NCI-H510A (cell line): ENCODE measurements at regions not wholly inside any gene's neighbourhood (a gene's known extent, or its start where the extent isn't known, plus 50 kb on each side); places are given as distances from the start of the nearest gene placed in this dataset.

Experiments
- DNase-seq: peaks from one replicate; lab custom pipeline; 2025; lab: John Stamatoyannopoulos, UW

DNA sequence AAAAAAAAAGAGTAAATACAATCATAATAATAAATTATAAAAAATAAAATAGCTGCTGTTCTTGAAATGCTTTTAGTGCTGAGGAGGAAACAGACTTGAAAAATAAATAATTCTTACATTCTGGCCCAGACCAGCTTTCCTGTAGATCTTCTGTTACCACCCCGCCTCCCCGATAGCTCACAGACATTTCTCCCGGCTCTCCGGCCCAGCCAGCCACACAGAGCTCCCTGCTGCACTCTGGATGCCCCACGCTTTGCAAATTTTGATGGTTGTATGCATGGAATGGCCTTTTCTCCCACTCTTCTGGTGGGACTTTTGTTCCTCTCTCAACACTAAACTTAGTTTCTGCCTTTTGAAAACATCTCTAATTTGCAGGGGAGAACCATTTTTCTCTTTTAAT is 249.3 kb downstream of the ATP23 start:
- DNase-seq: no peak

DNA sequence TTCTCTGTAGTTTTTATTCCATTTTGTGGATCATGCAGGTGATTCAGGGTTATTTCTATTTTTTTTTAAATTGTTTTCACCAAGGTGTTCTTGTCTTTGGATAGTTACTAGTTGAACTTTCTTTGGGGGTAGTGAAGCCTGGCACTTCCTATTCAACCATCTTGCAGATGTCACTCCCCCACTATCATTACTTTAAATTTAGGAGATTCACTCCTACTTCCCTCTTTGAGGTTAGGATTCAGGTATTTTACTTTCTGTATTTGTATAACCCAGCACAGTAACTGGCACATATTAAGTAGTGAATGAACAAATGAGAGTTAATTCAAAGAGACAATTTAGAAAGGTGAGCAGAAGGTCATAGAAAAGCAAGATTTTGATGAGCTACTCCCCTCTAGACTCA is 255.6 kb downstream of the ATP23 start:
- no peak for DNase-seq

DNA sequence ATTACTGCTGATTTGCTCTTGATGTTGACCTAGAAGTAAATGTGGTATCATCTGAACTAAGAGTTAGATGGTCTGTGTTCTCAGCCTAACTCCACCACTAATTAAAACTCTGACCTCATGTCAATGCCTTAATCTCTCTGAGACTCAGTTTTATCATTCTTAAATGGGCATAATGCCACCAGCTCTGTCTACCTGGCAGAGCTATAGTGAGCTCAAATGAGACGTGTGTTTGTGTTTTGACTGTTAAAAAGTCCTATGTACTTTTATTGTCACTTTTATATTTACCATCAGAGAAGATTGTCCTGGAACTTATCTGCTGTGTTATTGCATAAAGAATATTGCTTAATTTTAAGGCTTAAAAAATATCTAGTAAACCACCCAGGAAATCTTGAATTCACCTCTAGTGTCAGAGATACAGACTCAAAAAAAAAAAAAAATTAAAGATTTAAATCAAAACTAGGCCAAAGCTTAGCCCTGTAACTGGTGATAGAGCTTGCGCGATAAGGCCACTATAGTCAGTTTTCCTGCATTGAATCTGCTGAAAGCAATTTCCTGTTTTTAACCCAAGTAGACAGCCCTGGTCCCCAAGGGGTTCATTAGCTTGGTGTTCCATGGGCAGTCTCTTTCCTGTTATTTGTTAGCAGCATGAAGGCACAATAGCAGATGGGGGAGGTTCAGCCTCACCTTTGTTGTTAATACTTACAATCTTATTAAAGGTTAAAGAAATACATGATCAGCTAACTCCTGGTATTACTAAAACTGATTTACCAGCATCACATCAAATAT is 261.8 kb downstream of the ATP23 start:
- no peak for DNase-seq

DNA sequence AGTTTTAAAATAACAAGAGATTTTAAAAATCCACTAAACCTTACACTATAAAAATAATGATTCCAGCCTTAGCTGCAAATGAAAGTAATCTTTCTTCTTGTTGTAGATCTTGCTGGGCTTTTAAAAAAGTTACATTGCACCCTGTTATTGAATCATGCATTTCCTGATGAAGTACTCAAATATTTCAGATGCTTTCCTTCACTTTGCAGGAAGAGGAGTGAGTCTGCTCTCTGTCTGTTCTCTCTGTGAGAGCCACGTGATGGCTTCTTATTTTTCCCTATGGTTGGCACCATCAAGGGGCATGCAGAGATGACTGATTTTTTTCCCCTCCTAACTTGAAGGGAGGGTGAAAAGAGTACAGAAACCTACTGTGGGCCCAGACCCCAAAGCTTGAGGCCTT is 262.7 kb downstream of the ATP23 start:
- DNase-seq: no peak

DNA sequence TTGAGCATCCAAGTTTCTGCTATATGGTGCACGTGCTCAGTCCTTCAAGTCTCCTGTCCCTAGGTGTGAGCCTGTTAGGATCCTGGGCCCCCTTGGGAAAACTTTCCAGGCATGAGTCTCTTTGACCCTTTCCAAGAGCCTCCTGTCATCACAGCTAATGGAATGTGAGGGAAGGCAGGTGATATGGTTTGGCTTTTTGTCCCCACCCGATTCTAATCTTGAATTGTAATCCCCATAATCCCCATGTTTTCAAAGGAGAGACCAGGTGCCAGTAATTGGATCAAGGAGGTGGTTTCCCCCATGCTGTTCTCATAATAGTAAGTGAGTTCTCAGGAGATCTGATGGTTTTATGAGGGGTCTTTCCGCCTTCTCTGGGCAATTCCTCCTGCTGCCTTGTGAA is 265.5 kb downstream of the ATP23 start:
- DNase-seq: no peak

DNA sequence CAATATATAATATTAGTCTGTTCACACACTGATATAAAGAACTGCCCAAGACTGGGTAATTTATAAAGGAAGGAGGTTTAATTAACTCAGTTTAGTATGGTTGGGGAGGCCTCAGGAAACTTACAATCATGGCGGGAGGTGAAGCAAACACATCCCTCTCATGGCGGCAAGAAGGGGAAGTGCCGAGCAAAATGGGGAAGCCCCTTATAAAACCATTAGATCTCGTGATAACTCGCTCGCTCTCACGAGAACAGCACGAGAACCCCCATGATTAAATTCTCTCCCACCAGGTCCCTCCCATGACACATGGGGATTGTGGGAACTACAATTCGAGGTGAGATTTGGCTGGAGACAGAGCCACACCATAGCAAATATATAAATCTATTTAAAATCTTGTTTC is 269.8 kb downstream of the ATP23 start:
- DNase-seq: no peak

DNA sequence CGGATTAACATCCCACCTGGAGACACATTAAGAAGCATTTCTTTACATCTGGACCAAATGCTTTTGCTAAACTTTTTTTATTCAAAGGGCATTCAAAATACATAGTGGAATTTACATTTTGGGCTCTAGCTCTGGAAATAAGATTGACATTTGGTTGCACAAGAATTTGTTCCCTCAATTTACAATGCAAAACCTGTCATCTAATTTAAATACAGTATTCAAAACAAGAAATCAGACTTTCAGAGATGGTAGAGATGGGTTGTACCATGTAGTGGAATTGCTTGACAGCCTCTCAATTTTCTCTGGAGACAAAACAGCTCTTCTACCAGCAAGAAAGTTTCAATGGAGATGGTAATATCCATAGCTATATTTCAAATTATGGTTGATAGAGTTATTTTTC is 275.8 kb downstream of the ATP23 start:
- no peak for DNase-seq

DNA sequence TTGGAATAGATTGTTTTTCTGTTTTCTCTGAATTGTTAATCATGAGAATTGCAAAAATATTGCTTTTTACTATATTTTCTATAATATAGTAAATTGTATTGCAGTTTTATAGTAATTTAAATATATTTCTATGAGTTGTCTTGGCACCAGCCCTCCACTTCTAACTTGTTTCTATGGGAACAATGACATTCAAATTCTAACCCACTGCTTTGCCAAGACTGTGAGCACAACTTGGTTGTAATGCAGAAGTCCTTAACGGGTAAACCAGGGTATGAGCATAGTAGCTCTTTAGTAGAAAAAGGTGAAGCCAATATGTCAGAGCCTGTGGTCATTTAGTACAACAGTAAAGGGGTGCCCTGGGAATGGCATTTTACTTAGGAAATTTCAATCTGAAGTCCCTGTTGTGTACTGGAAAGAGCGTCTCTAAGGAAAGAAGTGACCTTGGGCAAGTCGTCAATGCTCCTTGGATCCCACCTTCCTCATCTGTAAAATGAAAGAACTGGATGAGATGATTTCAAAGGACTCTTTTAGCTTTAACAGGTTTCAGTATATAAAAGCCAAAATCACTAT is 283.3 kb downstream of the ATP23 start:
- no peak for DNase-seq

DNA sequence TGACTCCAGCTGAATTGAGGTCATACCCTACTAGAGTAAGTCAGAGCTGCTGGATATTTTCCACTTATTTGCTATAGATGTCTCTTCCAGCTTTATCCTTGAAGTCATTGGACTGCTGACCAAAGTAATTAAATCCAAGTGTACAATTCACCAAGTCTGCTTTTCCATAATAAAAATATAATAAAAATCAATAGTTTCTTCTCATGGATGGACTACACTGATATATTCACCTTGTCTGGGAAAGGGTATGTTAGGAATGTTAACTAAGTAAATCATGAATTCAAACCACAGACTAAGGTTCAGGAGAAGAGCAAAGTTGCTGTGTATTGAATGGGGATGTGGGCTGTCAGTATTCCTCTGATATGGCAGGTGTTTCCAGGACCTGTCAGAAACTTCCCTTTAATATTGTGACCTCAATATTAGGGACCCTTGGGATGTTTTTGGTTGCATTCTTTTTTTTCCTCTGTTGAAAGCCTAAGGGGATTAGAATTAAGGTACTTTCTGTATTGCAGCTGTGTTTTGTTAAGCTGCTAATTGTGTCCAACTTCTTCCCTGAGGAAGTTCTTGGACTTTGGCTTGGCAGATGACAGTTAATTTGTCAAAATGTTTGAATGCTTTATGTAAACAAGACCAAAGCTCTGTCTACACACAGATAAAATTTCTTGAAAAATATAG is 284.0 kb downstream of the ATP23 start:
- DNase-seq: no peak

DNA sequence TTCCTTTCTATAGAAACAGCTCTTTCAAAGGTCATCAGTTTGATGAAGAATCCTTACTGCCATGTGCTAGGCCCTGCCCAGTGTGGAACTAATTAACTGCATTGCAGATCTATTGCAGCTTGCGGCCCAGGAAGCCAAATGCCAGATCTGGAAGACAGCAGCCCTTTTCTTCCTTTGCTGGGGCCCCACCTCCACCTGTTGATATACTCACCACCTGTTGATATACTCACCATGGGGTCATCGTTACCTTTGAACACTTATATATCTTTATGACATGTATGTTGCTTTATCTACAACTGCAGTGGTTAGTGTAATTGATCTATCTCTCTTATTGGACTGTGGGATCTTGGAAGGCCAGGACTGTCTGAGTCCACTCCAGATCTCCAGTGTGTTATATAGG is 292.5 kb downstream of the ATP23 start:
- no peak for DNase-seq

DNA sequence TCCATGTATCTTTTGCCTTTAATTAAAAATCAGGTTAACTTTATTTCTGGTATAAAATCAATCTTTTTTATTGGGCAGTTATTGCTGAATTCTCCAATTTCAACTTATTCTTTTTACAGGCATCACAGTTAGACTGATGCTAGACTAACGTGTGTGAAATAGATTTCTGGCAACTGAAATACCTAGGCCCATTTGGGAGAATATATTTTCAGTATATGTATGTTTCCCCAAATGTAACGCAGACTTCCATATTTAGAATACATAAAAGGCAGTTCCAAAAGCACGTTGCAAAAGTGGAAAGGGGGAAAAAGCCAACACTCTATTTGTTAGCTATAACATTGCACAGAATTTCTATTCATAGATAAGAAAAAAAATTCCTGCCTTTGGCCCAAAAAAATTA is 297.0 kb downstream of the ATP23 start:
- no peak for DNase-seq

DNA sequence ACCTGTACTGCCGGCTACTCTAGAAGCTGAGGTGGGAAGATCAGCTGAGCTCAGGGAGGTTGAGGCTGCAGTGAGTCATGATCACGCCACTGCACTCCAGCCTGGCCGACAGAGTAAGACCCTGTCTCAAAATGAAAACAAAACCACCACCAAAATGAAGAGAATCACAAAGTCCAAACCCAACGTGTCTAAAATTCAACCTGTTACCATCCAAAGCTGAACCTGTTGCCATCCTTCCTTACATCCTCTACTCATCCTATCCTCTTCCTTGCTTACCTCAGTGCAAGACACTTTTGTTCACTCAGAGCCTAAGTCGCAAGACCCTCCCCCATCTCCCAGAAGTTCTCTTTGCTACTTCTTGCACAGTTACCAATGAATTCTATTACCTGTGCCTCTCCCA is 299.7 kb downstream of the ATP23 start:
- DNase-seq: no peak

DNA sequence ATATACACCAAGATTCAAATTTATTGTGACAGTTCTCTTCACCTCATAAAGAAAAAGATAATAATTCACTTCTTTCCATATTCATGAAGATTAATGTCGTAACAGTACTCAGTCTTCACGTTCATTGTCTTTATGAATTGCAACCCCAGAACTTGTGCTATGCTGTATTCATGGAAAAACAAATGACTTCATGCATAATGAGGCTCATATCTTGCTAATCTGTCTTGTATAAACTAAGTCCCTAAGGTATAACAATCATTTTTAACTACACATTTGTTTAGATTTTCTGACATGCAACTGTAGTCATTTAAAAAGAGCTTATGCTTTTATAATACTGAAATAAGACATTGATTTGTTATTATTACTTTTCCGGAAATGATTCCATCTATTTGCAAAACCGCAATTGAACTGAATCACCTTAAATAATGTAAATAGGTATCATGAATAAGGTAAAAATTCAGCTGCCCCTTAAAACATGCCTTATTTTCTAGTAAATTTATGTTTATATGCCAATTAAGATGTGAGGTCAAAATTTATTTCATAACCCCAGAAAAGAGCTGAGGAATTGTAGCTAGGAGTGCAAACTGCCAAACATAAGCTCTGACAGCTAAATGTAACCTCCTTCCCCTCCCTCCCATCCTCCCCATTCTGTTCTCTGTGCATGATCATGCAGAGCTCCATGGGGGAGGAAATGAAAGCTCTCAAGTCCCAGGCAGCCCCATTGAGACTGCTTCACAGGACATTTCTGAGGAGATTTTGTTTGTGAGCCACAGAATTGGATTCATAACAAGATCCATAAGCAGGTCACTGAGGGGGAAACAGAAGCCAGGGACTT is 301.6 kb downstream of the ATP23 start:
- DNase-seq: no peak

DNA sequence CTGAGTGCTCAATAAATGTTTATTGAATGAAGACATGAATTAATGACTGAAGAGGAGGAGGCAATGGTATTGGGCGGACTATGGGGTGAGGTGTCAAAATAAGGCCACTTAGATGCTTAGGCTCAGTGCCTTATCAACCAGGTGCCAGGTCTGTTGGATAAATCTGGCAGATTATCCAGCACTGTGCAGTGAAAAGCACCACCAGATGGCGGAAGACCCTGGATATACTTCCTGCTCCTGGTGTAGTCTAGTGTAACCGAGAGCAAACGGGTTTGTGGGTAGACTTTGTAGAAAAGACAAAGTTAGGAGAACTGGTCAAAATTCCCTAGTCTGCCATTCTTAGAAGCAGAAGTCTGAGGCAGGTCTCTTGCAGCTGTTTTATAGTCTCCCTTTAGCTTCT is 306.3 kb downstream of the ATP23 start:
- no peak for DNase-seq

DNA sequence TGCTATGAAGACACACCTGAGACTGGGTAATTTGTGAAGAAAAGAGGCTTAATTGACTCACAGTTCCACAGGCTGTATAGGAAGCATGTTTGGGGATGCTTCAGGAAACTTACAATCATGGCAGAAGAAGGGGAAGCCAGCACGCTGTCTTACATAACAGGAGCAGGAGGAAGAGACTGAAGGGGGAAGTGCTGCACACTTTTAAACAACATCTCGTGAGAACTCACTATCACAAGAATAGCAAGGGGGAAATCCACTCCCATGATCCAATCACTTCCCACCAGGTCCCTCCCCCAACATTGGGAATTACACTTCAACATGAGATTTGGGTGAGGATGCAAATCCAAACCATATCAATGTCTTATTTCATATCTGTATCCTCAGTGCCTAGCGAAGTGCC is 307.2 kb downstream of the ATP23 start:
- no peak for DNase-seq

DNA sequence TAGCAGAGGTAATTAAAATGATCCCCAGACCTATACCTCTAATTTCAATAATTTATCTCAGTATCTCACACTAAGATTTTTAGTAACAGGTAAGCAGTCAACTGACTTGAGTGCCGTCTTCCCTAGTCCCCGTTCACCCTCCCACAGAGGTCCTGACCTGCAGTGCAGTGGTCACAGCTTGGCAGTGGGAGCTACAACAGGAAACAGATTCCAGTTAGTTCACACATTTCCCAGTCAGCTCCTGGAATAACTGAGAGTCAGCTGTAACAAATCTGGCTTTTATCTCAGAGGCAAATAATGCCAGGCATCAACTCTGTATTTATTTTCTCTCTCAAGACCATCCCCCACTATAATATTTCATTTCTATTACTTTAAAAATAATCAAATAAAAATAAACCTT is 308.2 kb downstream of the ATP23 start:
- no peak for DNase-seq

DNA sequence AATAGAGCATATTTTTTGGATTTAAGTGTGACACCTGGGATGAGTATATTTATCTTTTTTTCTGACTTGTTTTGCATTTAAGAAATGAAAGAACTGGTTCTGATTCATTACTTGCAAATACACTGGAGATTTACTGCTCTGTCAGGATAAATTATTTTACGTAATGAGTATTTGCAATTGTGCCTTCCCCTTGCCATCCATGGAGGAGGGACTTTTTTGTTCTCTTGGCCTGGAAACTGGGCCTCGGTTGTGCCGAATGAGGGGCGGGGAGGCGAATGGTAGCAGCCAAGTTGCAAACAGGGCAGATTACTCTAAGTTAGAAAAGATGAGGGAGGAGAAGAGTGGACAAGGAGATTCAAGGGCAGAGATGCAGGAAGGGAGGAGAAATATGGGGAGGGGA is 308.7 kb downstream of the ATP23 start:
- DNase-seq: no peak

DNA sequence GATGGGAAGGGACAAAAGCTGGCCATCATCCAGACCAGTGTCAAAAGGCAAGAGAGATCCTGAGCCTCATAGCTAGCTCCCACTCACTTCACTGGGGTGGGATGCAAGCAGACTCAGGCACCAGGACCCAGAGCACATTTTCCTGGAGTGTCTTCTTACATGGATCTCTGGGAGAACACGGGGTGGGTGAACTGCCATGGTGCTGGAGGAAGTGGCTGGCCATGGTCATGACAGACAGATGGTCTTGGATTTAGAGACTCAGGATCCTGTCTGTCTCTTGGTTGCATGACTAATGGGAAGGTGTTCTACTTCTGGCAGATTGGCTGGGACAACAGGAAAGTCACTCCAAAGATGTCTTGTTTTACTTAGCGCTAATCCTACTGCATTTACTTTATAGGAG is 311.5 kb downstream of the ATP23 start:
- no peak for DNase-seq

DNA sequence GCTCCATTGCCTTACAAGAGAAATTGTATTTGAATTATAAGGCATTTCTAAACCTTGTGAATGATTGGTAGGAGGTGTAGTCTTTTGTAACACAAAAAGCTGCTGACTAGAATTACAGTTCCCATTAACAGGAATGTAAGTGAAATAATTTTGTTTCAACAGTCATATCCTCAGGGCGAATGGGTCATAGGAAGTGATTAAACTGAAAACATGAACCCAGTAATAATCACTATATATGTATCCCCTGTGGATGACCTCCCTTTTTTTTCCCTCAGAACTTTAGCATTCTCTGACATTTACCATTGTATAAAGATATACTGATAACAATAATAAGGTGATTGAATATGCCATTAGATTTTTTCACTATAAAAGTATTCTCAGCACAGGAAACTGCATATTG is 312.3 kb downstream of the ATP23 start:
- no peak for DNase-seq

DNA sequence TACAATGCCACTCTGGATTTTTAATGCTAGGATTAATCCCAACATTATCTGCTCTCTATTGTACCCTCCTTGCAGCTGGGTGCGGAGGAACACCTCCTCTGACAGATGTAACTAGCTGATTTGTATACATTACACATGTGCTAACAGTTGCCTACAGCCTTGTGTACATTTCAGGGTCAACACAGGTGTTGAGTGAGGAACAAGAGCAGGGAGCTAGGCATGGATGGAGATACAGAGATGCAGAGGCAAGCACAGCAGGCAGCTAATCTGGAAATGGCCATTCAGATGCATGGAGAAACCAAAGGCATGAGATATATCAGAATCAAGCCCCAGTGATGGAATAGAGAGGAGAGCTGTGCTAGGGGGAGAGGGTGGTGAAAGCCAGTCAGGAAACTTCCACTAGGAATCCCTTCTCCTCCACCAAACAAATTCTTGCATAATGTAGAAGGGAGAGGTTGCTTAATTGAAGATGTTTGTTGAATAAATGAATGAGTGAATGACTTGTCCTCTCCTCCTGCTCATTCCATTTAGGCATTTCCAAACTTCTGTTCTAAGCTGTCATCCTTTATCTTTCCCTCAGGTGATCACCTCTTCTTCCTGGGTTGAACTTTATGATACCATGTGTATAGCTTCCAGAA is 313.2 kb downstream of the ATP23 start:
- DNase-seq: no peak

DNA sequence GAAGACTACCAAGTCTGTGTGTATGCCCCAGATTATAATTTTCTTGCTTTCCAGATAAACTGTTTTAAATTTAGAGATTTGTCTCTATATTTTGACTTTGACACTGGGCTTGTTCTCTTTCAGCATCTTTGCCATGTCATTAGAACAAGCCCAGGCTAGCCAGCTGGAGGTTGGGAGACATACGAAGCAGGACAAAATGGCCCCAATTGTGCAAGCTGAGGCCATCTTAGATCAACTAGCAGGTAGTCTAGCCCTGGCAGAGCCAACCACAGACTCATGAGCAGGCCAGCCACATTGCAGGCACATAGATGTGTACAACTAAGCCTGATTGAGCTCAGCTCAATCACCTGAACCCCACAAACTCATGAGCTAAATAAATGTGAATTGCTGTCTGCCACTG is 321.4 kb downstream of the ATP23 start:
- no peak for DNase-seq

DNA sequence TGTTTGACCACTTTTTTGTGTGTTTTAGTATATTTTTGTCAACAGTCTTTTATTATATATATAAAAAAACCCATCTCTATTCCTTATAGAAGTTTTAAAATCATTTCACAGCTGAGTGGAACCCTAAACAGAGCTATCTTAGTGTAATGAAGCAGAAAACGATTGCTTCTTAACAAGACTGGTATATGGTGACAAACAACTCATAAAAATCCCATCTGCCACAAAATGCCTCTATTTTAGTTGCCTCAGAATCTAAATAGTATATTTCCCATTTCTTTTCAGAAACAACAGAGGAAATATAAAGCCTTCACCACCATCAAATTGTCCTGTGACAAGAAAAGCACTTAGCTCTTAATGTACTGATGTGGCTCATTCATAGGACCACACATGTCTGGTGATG is 322.4 kb downstream of the ATP23 start:
- no peak for DNase-seq
